CD4-positive, alpha-beta T cell treated with Interleukin-4 for 1 hour (primary cell): ENCODE measurements at regions not wholly inside any gene's neighbourhood (a gene's known extent, or its start where the extent isn't known, plus 50 kb on each side); places are given as distances from the start of the nearest gene placed in this dataset.
"Not testable (repeated sequence)": the region's sequence is repeated elsewhere in the genome, so short reads cannot be mapped to it uniquely, and the experiment has no call there.

Experiments
- DNase-seq, 2 donors: peaks; one replicate each; pipeline ENCODE4 v3.0.0-alpha.2; 2020 to 2022

DNA sequence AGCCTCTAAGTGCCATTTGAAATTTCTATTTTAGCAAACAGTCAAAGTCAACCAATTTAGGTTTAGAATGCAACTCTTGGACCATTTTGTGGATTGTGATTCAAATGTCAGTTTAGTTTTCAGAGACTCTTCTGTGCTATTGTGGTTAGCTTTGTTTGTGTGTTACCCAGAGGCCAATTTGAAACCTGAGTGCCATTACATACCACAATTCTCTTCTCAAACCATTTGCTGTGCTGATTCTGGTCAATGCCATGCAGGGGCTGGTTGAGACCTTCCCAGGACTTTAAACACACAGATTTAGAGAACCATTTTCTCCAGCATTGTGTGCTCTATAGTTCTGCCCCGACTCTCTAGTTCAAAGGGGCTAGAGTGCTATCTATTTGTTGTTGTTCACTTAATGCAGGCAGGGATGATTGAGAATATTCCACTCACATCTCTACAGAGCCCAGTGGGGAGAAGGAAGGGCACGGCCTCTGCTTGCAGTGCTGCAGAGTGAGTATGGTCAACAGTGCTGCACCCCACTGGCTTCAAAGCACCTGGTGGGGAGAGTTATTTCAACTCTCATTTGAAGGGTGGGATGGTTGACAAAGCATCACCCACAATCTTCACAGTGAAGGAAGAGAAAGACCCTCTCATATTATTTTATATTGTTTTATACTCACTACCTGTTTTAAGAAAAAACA is 738.2 kb downstream of the COL12A1 start:
- DNase-seq: no peak

DNA sequence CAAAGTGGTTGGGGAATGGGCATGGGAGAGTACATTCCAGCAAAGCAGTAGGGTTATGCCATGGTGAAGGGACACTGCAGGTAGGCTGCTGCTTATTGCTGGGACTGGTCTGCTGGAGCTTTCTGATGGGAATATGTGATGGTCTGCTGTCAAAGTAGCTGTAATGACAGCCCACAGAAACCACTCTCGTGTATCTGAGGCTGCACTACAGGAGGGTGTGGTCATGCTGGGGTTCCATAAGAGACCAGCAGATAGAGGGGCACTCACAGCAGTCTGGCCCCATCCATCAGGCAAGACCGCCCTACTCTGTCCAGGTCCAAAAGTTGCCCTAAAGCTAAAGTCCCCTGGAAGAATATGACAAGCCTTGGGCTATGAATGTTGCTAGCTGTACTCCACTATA is 739.3 kb downstream of the COL12A1 start:
- DNase-seq: no peak

DNA sequence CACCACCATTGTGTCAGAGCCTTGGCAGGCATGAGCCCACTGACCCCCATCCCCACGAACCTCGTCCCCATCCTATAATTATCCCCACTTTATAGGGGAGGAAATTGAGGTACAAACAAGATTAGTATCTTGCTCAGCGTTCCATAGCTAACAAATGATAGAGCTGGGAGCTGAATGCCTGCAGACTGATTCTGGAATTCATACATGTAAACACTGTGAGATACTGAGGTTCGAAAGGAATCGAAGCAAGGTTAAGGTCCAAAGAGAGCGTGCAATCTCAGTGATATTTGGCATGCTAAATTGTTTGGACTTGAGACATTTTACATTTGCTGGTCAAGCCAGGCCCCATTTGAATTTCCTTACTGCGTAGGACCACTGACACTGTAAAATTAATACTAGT is 746.6 kb downstream of the COL12A1 start:
- no peak for DNase-seq

DNA sequence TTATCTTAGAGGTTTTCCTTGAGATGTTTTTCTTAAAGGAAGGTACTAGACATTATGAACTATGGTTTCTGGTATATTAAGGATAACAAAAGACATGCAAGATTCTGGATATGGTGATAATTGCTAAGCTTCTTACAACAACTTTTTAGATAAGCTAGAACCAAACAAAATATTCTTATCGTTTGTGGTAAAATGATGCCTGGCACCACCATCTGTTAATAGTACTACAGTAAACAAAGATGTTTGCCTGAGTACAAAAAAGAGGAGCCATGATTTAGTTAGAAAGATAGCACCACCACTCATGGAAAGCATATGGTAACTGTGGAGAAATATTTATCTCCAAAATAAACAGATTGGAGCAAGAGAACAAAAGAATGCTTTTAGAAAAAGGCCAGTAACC is 747.3 kb downstream of the COL12A1 start:
- no peak for DNase-seq

DNA sequence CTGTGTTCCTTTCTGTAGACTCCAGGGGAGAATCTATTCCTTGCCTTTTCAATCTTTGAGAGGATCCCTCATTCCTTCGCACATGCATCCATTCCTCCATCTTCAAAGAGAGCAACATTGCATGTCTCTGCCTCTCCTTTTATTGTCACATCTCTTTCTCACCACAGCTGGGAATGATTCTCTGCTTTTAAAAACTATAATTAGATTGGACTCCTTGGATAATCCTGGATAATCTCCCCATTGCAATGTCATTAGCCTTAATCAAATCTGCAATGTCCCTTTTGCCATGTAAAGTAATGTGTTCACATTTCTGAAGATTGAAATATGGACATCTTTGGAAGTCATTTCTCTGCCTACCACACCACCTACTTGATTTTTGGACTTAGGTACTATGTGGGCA is 750.1 kb downstream of the COL12A1 start:
- no peak for DNase-seq

DNA sequence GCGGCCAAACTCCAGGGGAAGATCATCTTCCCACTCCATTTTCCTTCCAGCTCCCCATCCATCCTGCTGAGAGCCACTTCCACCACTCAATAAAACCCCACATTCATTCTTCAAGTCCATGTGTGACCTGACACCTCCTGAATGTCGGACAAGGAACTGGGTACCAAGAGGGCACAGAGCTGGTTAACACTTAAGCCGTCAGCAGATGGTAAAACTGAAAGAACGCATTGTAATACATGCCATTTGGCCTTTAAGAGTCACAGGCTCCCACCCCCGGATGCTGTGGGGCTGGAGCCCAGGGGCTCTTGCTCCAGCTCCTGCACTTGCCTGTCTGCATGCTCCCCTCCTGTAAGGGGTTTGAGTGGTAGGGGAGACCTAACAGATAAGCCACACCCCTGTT is 753.9 kb downstream of the COL12A1 start:
- no peak for DNase-seq

DNA sequence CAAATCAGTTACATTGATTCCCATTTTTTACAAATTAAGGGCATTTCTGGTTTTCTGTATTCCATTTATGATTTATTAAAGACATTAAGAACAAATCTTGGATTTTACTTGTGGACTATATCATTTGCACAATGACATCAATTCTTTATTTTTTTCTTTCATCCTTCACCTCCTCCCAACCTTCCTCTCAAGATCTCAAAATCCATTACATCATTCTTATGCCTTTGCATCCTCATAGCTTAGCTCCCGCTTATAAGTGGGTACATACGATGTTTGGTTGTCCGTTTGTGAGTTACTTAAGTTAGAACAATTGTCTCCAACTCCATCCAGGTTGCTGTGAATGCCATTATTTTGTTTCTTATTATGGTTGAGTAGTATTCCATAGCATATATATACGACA is 752.8 kb downstream of the CD109 start:
- no peak for DNase-seq

DNA sequence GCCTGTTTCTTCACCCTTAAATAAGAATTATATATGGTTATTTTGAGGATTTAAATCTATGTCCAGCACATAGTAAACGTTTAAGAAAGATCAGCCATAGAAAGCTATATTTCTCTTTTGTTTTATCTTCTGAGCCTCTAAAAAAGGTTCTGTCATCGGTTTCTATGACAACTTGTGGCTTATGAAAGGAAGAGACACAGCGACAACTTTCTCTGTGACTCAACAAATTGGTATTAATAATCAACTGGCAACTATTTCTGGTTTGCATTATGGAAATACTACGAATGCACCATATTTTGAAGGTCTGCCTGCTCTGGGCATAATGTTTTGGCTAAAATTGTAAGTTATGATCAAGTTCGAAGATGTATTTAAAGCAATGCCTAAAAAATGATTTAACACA is 751.0 kb downstream of the CD109 start:
- no peak for DNase-seq

DNA sequence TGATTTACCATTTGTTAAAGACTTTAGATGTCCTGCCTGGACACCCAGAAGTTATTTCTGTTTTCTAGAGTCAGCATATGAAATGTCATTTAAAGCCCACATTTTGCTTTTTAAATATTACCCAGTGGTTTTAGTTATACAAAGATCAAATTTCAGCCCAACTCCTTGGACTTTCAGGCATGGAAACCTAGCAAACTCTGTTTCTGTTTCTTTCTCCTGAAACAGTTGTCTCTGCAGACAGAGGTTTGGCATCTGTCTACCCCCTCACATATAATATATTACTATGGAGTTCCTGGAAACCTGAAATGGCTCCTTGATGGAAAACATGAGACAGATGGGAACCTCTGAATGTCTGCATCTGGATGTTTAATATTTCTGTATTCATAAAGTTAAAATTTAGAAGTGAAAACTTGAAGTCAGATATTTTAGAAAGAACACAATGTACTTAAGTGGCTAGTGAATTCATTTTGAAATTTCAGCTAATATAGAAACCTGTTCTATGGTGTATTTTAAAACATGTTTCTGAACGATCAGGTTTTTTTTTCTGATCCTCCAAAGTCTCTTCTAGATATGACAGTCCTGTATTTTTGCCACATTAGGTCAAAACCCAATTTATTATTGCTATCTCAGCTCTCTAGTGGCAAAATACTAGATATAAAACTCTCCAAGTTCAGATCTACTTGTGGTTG is 743.3 kb downstream of the CD109 start:
- no peak for DNase-seq

DNA sequence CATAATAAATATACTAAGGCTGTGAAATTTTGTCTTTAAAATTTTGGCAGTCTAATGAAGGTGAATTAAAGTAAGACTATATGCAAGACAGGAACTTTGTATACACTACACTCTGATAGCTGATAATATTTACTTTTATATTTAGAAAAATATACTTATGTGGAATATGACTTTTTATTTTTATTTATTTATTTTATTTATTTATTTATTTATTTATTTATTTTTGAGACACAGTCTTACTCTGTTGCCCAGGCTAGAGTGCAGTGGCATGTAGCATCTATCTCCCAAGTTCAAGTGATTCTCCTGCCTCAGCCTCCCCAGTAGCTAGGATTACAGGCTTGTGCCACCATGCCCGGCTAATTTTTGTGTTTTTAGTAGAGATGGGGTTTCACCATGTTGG is 742.4 kb downstream of the CD109 start:
- DNase-seq: not testable (repeated sequence)

DNA sequence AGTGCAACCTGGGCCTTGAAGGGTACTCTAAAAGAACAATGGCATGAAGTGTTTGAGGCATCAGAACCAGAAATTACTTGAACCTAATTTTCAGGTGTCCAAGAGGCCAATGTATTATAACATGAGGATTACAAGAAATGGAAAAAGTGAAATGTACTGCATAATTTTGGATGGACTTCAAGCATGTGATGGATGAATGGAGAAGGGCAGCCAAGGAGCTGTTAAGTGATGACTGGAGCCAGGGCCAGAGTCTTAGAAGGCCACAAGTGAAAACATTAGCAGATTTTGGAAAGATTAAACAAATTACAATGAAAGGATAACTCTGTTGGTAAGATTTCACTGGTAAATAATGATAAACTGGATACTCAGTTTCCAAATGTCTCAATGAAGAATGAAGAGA is 738.2 kb downstream of the CD109 start:
- no peak for DNase-seq

DNA sequence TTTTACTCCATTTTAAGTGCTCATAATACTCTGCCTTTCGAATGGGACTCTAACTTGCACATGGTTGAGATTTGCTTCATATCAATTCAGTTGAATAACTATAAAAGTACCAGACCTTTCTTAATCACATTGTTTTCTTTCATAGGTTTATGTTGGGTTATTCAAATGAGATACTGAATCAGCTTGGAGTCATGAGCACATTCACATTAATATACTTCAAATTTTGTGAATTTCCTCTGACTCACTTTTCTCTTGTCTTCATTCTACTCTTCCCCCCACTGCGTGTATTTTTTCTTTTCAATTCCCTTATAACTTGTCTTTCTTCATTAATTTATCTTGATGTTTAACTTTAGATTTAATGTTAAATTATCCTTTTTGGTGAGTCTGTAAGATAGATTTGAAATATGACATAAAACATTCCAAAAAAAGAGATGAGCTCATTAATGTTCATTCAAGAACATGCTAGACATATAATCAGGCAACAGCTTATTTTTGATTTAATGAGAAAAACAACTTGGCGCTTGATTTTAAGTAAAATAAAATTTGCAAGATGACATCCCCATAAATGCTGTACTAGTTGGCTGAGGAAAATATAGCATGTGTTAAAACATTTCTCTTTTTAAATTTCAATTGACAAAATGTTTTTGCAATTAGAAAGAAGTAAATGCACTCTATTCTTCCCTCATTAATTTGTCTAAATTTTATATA is 736.0 kb downstream of the CD109 start:
- DNase-seq: no peak

DNA sequence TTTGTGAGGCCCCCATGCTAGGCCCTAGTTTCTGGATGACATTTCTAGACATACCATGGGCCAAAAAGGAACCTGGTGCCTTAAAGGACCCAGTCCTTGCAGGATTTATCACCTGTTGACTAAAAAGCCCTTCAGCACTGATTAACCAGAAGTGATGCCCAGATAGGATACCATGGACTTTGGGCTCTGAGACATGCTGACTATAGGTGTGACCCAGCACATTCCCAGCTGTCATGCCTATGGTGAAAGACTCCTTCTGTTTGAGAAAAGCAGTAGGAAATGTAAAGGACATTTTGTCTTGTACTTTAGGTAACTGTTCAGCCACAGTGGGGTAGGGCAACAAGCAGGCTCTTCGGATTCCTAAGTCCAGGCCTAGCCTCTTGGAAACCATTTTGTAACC is 724.2 kb downstream of the CD109 start:
- DNase-seq: no peak

DNA sequence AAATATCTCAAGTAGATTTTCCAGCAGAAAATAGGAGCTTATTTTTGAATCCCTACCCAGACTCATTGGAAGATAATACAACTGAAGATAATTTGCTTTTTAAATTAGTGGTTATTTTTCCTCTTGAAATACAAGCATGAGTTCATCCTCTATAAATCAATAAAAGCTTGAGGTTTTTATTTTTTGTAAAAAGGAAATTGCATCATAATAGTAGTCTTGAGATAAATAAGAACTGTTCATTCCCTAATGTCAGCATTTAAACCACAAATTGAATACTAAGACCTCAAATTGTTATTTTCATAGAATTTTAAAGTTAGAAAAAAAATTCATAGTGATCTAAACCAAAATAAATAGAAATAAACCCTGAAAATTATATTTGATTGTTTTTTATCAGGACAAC is 719.1 kb downstream of the CD109 start:
- no peak for DNase-seq

DNA sequence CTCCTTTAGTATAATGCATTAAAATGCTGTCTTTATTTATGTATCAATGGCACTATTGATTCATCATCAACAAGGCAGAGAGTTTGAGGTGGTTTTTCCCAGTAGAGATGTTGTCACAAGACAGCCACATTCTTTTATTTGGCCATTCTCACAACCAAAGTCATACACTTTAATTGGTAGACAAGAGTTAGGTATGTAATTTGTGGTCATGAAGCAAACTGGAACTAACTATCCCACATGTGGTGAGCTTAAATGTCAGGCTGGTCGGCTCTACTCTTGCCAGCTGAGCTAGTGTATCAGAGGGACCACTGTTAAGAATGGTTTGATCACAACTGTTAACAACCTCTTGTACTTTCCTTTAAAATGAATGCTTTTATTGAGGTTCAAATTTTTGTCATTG is 714.6 kb downstream of the CD109 start:
- DNase-seq: no peak

DNA sequence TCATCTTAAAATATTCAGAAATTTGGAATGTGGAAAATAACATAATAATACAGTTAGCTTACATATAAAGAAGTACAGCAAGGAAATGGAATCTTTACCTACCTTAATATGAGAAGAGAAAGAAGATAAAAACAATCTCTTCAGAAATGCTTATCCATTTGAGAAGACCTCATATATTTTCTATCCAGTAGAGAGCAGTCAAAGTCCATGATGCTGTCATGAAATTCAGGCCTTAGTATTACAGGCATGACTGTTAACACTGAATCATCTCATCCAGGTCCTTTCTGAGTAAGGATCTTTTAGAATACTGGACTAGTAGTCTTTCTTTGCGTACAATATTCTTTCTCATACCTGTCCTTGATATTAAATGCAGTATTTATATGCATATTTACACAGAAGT is 713.4 kb downstream of the CD109 start:
- no peak for DNase-seq

DNA sequence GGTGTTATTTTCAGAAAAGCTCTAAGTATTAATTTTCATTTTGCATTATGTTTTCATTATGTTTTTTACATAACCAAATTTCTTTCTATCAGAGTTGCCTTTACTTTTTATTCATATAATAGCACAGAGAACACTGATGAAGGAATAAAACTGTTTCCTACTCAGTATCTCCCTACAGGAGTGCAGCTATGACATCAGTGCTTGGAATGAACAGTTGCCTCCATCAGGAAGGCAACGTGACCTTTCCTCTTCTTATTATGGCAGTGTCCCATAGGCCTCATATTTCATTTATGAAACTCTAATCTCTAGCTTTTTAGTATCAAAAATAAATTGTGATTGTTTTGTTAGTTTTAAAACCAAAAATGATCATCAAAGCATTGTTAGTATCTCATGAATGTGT is 712.8 kb downstream of the CD109 start:
- DNase-seq: no peak

DNA sequence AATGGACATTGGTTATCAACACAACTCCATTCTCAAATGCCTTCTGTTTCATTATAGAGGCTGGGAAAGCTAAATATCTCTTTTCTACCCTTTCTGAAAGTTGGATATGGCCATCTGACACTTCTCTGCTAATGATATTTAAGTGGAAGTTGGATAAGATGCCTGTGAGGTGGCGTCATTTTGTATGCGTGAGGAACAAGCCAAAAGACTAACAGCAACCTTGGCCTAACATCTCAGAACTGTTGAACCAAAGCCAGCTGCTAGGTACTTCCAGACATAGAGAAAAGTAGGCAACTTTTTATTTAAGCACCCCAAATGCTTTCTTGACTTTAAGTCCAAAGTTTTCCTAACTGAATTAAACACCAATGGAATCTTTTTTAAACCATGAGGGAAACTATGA is 708.4 kb downstream of the CD109 start:
- no peak for DNase-seq

DNA sequence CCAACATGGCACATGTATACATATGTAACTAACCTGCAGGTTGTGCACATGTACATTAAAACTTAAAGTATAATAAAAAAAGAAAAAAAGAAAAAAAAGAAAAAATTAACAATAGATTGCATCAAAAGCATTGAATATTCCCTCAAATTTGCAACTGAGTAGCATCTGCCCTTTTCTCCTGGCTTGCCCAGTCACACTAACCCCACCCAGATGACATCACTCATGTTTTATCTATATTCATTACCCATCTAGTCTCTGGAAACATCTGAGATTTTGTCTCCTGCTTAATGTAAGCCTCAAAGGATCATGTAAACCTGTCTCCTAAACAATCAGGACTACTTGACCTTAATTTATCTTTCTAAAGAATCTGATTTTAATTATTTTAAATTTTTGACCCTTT is 706.8 kb downstream of the CD109 start:
- DNase-seq: no peak

DNA sequence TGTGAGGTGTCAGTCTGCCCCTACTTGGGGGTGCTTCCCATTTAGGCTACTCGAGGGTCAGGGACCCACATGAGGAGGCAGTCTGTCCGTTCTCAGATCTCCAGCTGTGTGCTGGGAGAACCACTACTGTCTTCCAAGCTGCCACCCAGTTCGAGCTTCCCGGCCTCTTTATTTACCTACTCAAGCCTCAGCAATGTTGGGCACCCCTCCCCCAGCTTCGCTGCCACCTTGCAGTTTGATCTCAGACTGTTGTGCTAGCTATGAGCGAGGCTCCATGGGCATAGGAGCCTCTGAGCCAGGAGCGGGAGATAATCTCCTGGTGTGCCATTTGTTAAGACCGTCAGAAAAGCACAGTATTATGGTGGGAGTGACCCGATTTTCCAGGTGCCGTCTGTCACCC is 682.4 kb downstream of the CD109 start:
- DNase-seq: not testable (repeated sequence)

DNA sequence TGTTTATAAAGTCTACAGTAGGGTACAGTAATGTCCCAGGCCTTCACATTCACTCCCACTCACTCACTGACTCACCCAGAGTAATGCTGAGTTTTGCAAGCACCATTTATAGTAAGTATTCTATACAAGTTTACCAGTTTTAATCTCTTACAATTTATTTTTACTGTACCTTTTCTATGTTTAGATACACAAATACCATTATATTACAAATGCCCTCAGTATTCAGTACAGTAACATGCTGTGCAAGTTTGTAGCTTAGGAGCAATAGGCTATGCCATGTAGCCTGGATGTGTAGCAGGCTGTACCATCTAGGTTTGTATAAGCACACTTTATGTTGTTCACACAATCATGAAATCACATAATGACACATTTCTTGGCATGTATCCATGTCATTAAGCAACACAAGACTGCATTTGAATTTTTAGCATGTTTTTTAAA is 673.6 kb downstream of the CD109 start:
- no peak for DNase-seq

DNA sequence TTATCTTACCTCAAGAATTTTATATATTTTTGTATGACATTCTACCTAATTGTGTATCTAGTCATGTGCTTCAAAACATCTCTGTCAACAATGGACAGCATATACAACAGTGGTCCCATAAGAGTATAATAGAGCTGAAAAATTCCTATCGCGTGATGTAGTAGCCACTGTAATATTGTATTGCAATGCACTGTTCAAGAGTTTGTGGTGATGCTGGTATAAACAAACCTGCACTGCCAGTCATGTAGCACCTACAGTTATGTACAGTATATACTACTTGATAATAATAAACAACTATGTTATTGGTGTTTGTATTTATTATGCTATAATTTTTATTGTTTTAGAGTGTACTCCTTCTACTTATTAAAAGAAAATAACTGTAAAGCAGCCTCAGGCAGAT is 672.7 kb downstream of the CD109 start:
- DNase-seq: no peak

DNA sequence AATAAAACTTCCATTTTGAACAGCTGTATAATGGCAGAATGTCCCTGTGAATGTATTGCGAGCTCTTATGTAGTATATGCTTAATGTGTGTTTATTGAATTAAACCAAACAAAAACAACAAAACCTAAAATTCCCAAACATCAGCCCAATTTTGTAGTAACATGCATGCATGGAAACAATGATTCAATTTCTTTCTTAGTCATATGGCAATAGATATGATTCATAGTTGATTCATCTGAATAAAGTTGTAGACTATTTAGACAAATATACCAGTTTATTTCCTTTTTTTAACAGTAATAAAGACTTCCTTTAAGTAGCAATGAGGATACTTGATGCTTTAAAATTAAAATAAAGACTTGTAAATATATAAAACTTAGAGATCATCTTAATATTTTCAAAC is 670.6 kb downstream of the CD109 start:
- no peak for DNase-seq

DNA sequence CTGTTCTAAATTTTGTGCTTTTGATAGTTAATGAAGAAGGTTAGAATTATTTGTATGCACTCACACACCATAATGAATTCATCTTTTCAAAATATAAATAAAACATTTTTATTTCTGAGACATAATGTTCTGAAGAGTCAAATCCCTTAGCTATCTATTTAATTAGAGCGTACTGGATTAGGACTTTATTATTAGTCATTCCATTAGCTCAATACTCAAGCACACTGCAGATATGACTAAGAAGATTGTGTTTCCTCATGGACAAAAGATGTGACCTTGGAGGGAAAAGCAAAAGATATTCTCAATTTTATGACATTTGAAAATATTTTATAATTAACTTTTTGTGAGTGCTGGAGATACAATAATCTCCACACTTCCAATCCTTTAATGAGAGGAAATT is 666.4 kb downstream of the CD109 start:
- DNase-seq: no peak
